H1 (cell line): ENCODE measurements at regions not wholly inside any gene's neighbourhood (a gene's known extent, or its start where the extent isn't known, plus 50 kb on each side); places are given as distances from the start of the nearest gene placed in this dataset.

Experiments
- CTCF ChIA-PET: fragments of 300-600 bp; sonication (Branson Sonifier 250); formaldehyde crosslinking; loops from one replicate; lab custom pipeline; 2021; ENCODE audit not compliant: partially characterized antibody; lab: Charles Lee
- POLR2A ChIA-PET: fragments of 300-600 bp; sonication (Branson Sonifier 250); formaldehyde crosslinking; loops from one replicate; lab custom pipeline; 2021; ENCODE audit warnings: inconsistent platforms; ENCODE audit not compliant: partially characterized antibody; lab: Charles Lee
- DNase-seq, 2 experiments: peaks; one replicate each; pipeline versions ENCODE4 v3.0.0 to v3.0.0-alpha.2; 2010 to 2022; ENCODE audit warnings: low spot score in 2 of 2, low read depth in 1 of 2, mixed read lengths in 1 of 2
- FAIRE-seq: peaks from 2 replicates; lab custom pipeline; 2011; peaks lifted over from hg19 to GRCh38; lab: Jason Lieb, UNC
- H2AFZ ChIP-seq: 2 replicates; pipeline ENCODE4 v1.8.1; 2012; ENCODE audit warnings: low read length, inconsistent platforms
- H2AK5ac ChIP-seq: 2 replicates; pipeline ENCODE4 v1.6.1; 2013; ENCODE audit warnings: low read depth, low read length
- H2BK120ac ChIP-seq: replicated peaks from 2 replicates; pipeline ENCODE3; 2013; ENCODE audit warnings: low read depth, low read length, inconsistent platforms
- H2BK12ac ChIP-seq: 2 replicates; pipeline ENCODE4 v1.6.1; 2013; ENCODE audit warnings: low read depth, low read length
- H2BK15ac ChIP-seq: 2 replicates; pipeline ENCODE4 v1.6.1; 2013; ENCODE audit warnings: low read length
- H2BK20ac ChIP-seq: 2 replicates; pipeline ENCODE4 v1.6.1; 2013; ENCODE audit warnings: low read length
- H2BK5ac ChIP-seq: 2 replicates; pipeline ENCODE4 v1.6.1; 2013; ENCODE audit warnings: low read depth, low read length
- H3K14ac ChIP-seq: 2 replicates; pipeline ENCODE4 v1.6.1; 2013; ENCODE audit warnings: inconsistent platforms; ENCODE audit not compliant: insufficient read length
- H3K18ac ChIP-seq: 2 replicates; pipeline ENCODE4 v1.6.1; 2013; ENCODE audit warnings: low read length; ENCODE audit errors: extremely low read depth
- H3K23ac ChIP-seq: 2 replicates; pipeline ENCODE4 v1.6.1; 2013; ENCODE audit warnings: inconsistent platforms; ENCODE audit not compliant: insufficient read length
- H3K23me2 ChIP-seq: 2 replicates; pipeline ENCODE4 v1.6.1; 2013; ENCODE audit warnings: low read depth, low read length
- H3K27ac ChIP-seq: 2 replicates; pipeline ENCODE4 v1.6.1; 2011; ENCODE audit warnings: low read depth, low read length, inconsistent platforms
- H3K27me3 ChIP-seq, 4 experiments: replicated peaks in 1 of 4; 1 replicate in 1 of 4; 2 replicates in 3 of 4; pipeline versions ENCODE4 v1.6.1 to v1.8.1; 2011 to 2013; ENCODE audit warnings: low read length in 3 of 4, mild to moderate bottlenecking in 3 of 4, inconsistent platforms in 2 of 4, mixed read lengths in 2 of 4, moderate library complexity in 1 of 4; ENCODE audit not compliant: control insufficient read depth in 3 of 4, insufficient read depth in 3 of 4; ENCODE audit errors: extremely low read depth in 1 of 4
- H3K36me3 ChIP-seq, 4 experiments: 2 replicates each; pipeline versions ENCODE4 v1.6.1 to v1.8.1; 2011 to 2013; ENCODE audit warnings: mild to moderate bottlenecking in 4 of 4, low read length in 3 of 4, moderate library complexity in 2 of 4, control low read depth in 1 of 4, inconsistent platforms in 1 of 4; ENCODE audit not compliant: insufficient read depth in 4 of 4, control insufficient read depth in 2 of 4
- H3K4ac ChIP-seq: replicated peaks from 2 replicates; pipeline ENCODE3; 2013; ENCODE audit warnings: low read length, low read depth, mixed read lengths, inconsistent platforms; ENCODE audit not compliant: insufficient read length
- H3K4me1 ChIP-seq, 4 experiments: replicated peaks in 1 of 4; 1 replicate in 1 of 4; 2 replicates in 3 of 4; pipeline versions ENCODE4 v1.6.1 to v1.8.1; 2011 to 2013; ENCODE audit warnings: low read length in 3 of 4, inconsistent platforms in 2 of 4, mixed read lengths in 1 of 4; ENCODE audit not compliant: insufficient read depth in 4 of 4, control insufficient read depth in 3 of 4
- H3K4me2 ChIP-seq, 2 experiments: 2 replicates each; pipeline versions ENCODE4 v1.6.1 to v1.8.1; 2011 to 2013; ENCODE audit warnings: low read depth in 2 of 2, low read length in 2 of 2, control low read depth in 1 of 2, inconsistent platforms in 1 of 2, mild to moderate bottlenecking in 1 of 2; ENCODE audit not compliant: insufficient read depth in 1 of 2
- H3K4me3 ChIP-seq, 4 experiments: fragments of 200-600, 300-600 bp in 1 of 4; sonication (generic), shearing (Covaris generic), sonication (Bioruptor Twin) in 1 of 4; 2 replicates each; pipeline versions ENCODE4 v1.5.1 to v1.8.1; 2011 to 2016; ENCODE audit warnings: low read length in 4 of 4, low read depth in 3 of 4, control low read depth in 2 of 4, inconsistent platforms in 2 of 4, mild to moderate bottlenecking in 2 of 4, mixed read lengths in 1 of 4, moderate library complexity in 1 of 4; ENCODE audit not compliant: insufficient read depth in 2 of 4; ENCODE audit errors: extremely low read depth in 1 of 4
- H3K56ac ChIP-seq: replicated peaks from 2 replicates; pipeline ENCODE3; 2013; ENCODE audit warnings: low read depth, mild to moderate bottlenecking, mixed read lengths, low read length, inconsistent platforms; ENCODE audit not compliant: insufficient read length
- H3K79me1 ChIP-seq: 2 replicates; pipeline ENCODE4 v1.6.1; 2013; ENCODE audit warnings: low read depth, low read length, control low read depth
- H3K79me2 ChIP-seq, 2 experiments: 2 replicates each; pipeline versions ENCODE4 v1.6.1 to v1.8.1; 2012 to 2013; ENCODE audit warnings: low read length in 2 of 2, mild to moderate bottlenecking in 2 of 2, inconsistent platforms in 1 of 2; ENCODE audit not compliant: insufficient read depth in 2 of 2, control insufficient read depth in 1 of 2
- H3K9ac ChIP-seq, 4 experiments: replicated peaks in 1 of 4; 1 replicate in 1 of 4; 2 replicates in 3 of 4; pipeline versions ENCODE4 v1.6.1 to v1.8.1; 2011 to 2013; ENCODE audit warnings: low read depth in 3 of 4, low read length in 3 of 4, control low read depth in 2 of 4, mild to moderate bottlenecking in 2 of 4, moderate library complexity in 2 of 4, inconsistent platforms in 1 of 4; ENCODE audit errors: extremely low read depth in 1 of 4
- H3K9me3 ChIP-seq, 2 experiments: 2 replicates each; pipeline versions ENCODE4 v1.6.1 to v1.8.1; 2012 to 2013; ENCODE audit warnings: mild to moderate bottlenecking in 2 of 2, moderate library complexity in 2 of 2, control low read depth in 1 of 2, inconsistent platforms in 1 of 2, low read depth in 1 of 2, low read length in 1 of 2, mixed read lengths in 1 of 2; ENCODE audit not compliant: insufficient read depth in 2 of 2
- H4K20me1 ChIP-seq, 2 experiments: replicated peaks in 1 of 2; 2 replicates each; pipeline versions ENCODE3 to v1.8.1; 2011 to 2013; ENCODE audit warnings: inconsistent platforms in 2 of 2, low read length in 2 of 2, mild to moderate bottlenecking in 1 of 2; ENCODE audit not compliant: insufficient read depth in 2 of 2, control insufficient read depth in 1 of 2
- H4K5ac ChIP-seq: 2 replicates; pipeline ENCODE4 v1.6.1; 2013; ENCODE audit warnings: low read length, low read depth, mixed read lengths, inconsistent platforms; ENCODE audit not compliant: insufficient read length
- H4K8ac ChIP-seq: 2 replicates; pipeline ENCODE4 v1.8.0; 2013; ENCODE audit warnings: mild to moderate bottlenecking, moderate library complexity, low read length, inconsistent platforms; ENCODE audit not compliant: insufficient read depth; ENCODE audit errors: extremely low read depth
- H4K91ac ChIP-seq: replicated peaks from 2 replicates; pipeline ENCODE3; 2013; ENCODE audit warnings: low read length, mixed read lengths, inconsistent platforms; ENCODE audit not compliant: insufficient read length
- ASH2L ChIP-seq: fragments of 200-600, 300-600 bp; sonication (generic); IDR thresholded peaks from one replicate; pipeline ENCODE4 v1.7.1; 2017; ENCODE audit warnings: low read length
- ATF3 ChIP-seq: IDR thresholded peaks from 2 replicates; pipeline ENCODE4 v1.6.1; 2011; ENCODE audit warnings: low read depth, mild to moderate bottlenecking, low read length; ENCODE audit not compliant: insufficient read depth
- CHD2 ChIP-seq: IDR thresholded peaks from 2 replicates; pipeline ENCODE4 v1.6.1; 2012; ENCODE audit warnings: low read length, improper control_type of control experiment
- HDAC6 ChIP-seq: IDR thresholded peaks from one replicate; pipeline ENCODE4 v1.7.1; 2012; ENCODE audit warnings: low read depth, mild to moderate bottlenecking, inconsistent platforms, low read length, moderate library complexity
- NANOG ChIP-seq: IDR thresholded peaks from 2 replicates; pipeline ENCODE4 v1.6.1; 2011; ENCODE audit warnings: low read length, low read depth, mild to moderate bottlenecking, inconsistent platforms; ENCODE audit not compliant: insufficient read depth, poor library complexity, severe bottlenecking
- PHF8 ChIP-seq: fragments of 200-600 bp; sonication (generic); conservative IDR thresholded peaks from 2 replicates; pipeline ENCODE4 v1.7.1; 2012; ENCODE audit warnings: low read depth, mild to moderate bottlenecking, inconsistent platforms, low read length, moderate library complexity
- POLR2A ChIP-seq, 2 experiments: IDR thresholded peaks; 1 replicate in 1 of 2; 2 replicates in 1 of 2; pipeline ENCODE4 v1.6.1; 2011; ENCODE audit warnings: low read depth in 2 of 2, low read length in 2 of 2, mild to moderate bottlenecking in 2 of 2; ENCODE audit errors: control extremely low read depth in 1 of 2
- RNF2 ChIP-seq: fragments of 200-900, 300-1000 bp; sonication (generic); IDR thresholded peaks from 2 replicates; pipeline ENCODE4 v1.7.1; 2016; ENCODE audit warnings: borderline replicate concordance, low read depth, mild to moderate bottlenecking, antibody characterized with exemption, low read length; ENCODE audit not compliant: poor library complexity, severe bottlenecking; ENCODE audit errors: missing control alignments
- WGBS, 2 experiments: shearing (Covaris generic) in 1 of 2; methylation state at CpG; one replicate each; pipeline versions ENCODE4 v1.1.6 to v1.1.7; 2013 to 2015; ENCODE audit warnings: low lambda C conversion rate in 2 of 2, mixed read lengths in 2 of 2, inconsistent platforms in 1 of 2, low coverage in 1 of 2, missing lambda C conversion rate in 1 of 2; ENCODE audit not compliant: insufficient replicate concordance in 2 of 2, insufficient coverage in 1 of 2, insufficient read length in 1 of 2; ENCODE audit errors: extremely low coverage in 1 of 2, missing lambda C conversion rate in 1 of 2; 5-methylcytosine and 5-hydroxymethylcytosine counted together

GRCh38 chr4:55747793-55748192, 71.8 kb upstream of the EXOC1L start:
- TF ChIP-seq ATF3 = no peak
- TF ChIP-seq POLR2A (IDR thresholded peaks at IDR 0.05; ENCODE audit: control extremely low read depth in 1 of 2, low read depth in 2 of 2, low read length in 2 of 2) = no peak
- TF ChIP-seq NANOG = no peak
- no peak for TF ChIP-seq ASH2L
- TF ChIP-seq HDAC6 = no peak
- TF ChIP-seq CHD2 = no peak
- TF ChIP-seq RNF2 = no peak
- no peak for TF ChIP-seq PHF8
- H3K27ac ChIP-seq = no peak overlapping the region
- no peaks in the 10 kb centered on the region for H3K36me3 ChIP-seq
- H4K91ac ChIP-seq = no peak overlapping the region
- no peak overlapping the region for H2AFZ ChIP-seq
- H3K27me3 ChIP-seq = no peaks in the 10 kb centered on the region
- no peak overlapping the region for H3K4me2 ChIP-seq
- H3K4me3 ChIP-seq = no peak overlapping the region
- H2BK20ac ChIP-seq = no peak overlapping the region
- FAIRE-seq (no peak), DNase-seq (no peak)
- no peak overlapping the region for H3K4ac ChIP-seq
- no peak overlapping the region for H2BK5ac ChIP-seq
- H2BK12ac ChIP-seq = no peak overlapping the region
- H3K14ac ChIP-seq = no peak overlapping the region
- no peak overlapping the region for H3K18ac ChIP-seq
- H2AK5ac ChIP-seq = no peak overlapping the region
- no peak overlapping the region for H2BK15ac ChIP-seq
- no peaks in the 10 kb centered on the region for H3K23me2 ChIP-seq
- ChIA-PET CTCF (no interaction called here), POLR2A (no interaction called here)
- WGBS, 2 experiments = 91% methylated on average over 6 of the region's 6 CpGs; no CpG with 5 or more reads in 1 of the 2 experiments
- no peaks in the 10 kb centered on the region for H3K4me1 ChIP-seq
- H2BK120ac ChIP-seq = no peak overlapping the region
- H3K9me3 ChIP-seq = no peaks in the 10 kb centered on the region
- H3K9ac ChIP-seq = no peak overlapping the region
- no peak overlapping the region for H3K56ac ChIP-seq
- H4K20me1 ChIP-seq = no peaks in the 10 kb centered on the region
- no peak overlapping the region for H4K8ac ChIP-seq
- H3K79me2 ChIP-seq = no peaks in the 10 kb centered on the region
- no peak overlapping the region for H3K23ac ChIP-seq
- H4K5ac ChIP-seq = no peak overlapping the region
- no peaks in the 10 kb centered on the region for H3K79me1 ChIP-seq
